ENCODE measurements at regions not wholly inside any gene's neighbourhood (a gene's known extent, or its start where the extent isn't known, plus 50 kb on each side); places are given as distances from the start of the nearest gene placed in this dataset.

DNA sequence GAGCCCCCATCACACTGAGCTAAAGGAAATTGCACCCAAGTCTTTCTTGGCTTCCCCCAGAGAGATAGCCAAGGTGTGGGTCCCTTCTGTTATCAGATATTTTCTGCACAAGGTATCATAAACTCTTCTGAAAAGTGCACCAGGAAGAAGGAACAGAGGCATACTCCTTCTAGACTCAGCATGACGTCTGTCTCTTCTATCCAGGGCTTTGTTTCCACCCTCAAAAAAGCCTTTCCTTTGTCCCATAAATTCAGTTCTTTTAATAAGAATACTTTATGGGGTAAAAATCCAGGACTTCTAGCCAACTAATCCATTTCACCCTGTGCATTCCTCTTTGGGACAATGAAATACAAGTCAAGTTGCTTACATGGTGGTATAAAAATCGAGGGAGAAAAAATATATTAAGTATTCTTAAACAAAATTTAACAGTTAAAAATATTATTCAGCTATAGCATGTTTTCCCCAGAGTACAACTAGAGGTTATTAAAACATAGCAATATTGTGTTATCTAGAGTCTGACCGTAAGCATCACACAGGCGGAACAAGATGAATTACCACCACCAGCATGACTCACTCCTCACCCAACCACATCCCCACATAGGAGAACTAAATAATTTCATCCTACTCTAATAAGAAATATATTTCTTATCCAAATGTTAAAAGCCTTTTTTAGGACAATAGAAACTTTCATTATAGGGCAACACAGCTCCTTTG, 79.9 kb upstream of the GPC6 start:
- no peak for DNase-seq

DNA sequence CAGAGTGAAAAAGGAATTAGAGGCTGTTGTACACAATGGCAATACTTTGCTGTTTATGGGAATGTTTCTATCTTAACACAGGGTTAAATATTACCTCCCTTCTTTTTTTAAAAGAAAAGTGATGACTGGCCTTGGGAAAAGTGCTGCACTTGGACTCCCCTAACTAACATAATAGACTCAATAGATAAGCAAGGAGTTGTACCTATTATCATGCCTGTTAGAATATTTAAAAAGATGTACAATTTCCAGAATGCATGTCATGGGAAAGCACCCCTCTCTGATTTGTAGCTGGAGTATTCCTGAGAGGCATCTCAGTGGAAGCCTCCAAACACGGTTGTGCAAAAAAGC, 79.3 kb upstream of the GPC6 start:
- no peak for DNase-seq

DNA sequence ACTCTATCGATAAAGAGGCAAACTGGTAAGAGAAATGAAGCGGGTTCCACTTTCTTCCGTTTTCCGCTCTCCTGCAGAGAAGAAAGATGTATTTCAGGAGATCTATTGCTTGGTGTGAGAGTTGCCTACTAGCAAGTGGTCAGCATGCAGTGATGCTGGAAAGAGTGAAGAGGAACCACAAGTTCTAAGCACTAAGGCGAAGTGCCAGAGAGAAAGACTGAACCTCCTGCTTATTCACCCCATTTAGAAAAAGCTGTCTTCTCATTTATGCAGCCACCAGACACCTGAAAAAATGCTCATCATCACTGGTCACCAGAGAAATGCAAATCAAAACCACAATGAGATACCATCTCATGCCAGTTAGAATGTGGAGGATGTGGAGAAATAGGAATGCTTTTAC, 78.7 kb upstream of the GPC6 start:
- DNase-seq = no peak

DNA sequence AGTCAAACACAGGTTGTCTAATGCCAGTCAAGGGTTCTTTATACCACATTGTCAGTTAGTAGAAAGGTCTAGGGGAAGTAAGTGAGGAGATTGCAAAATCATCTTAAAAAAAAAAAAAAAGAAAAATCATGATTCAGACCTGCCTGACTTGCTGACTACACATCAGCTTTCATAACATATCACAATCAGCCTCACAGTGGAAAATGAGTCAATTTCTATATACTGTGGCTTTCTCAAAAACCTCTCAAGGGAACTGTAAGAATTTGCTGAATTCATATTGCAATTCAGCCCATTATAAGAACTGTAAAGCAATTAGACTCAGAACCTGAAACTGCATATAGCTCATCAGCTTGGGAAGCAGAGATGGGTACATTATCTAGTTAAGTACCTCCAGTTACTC, 75.3 kb upstream of the GPC6 start:
- DNase-seq = no peak

DNA sequence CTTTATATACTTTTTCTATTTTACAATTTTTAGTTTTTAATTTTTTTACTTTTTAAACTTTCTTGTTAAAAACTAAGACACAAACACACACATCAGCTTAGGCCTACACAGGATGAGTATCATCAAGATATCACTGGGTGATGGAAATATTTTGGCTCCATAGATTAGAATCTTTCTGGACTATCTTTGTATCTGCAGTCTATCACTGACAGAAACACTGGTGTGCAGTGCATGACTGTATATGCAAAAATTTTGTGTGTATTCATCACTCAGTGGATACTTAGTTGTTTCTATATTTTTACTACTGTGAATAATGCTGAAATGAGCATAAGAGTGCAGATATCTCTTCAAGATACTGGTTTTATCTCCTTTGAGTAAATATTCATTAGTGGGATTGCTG, 68.0 kb upstream of the GPC6 start:
- DNase-seq = no peak

DNA sequence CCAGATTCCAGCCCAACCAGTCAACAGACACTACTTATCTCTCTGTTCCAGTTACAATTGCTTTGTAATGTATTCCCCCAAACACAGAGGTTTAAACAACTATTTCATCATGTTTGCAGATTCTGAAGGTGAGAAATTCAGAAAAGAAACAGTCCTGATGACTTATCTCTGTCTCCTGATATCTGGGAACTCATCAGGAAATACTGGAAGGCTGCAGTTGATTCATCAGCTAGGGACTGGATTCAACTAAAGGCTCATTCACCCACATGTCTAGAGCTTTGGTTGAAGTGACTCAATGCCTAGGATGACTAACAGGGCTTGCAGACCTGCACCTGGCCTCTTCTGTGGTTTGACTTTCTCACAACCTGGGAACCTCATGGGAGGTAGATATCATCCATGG, 56.6 kb upstream of the GPC6 start:
- DNase-seq = no peak

DNA sequence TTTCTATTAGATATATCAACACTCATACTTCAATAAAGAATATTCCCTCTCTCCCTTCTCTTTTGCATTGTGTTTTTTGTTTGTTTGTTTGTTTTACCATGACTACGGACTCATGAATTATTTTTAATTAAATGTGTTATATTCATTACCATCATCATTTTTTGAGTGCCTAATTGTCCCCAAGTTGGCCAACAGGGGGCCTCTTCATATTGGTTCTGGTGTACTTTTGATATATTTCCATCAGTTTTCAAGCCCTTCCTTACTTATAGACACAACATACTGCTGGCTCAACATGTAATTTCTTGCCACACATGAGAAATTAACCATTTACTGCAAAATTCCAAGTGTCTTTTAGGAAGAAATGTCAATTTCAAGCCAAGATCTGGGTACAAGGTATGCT, 54.5 kb upstream of the GPC6 start:
- DNase-seq = no peak

DNA sequence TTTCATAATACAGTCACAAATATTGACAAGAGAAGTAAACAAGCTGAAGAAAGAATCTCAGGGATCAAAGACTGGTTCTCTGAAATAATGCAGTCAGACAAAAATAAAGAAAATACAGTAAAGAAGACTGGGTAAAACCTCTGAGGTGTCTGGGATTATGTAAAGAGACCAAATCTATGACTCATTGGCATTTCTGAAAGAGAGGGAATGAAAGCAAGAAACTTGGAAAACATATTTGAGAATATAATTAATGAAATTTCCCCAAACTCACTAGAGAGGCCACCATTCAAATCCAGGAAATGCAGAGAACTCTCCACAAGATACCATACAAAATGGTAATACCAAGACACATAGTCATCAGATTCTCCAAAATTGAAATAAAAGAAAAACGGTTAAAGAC, 53.0 kb upstream of the GPC6 start:
- no peak for DNase-seq

DNA sequence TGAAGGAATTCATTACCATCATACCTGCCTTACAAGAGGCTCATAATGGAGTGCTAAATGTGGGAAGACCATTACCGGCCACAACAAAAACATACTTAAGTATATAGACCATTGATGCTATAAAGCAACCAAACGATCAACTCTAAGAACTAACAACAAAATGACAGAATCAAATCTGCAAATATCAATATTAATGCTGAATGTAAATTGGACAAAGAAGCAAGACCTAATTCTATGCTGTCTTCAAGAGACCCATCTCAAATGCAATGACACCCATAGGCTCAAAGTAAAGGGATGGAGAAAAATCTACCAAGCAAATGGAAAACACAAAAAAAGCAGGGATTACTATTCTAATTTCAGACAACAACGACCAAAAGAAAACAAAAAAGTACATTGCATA, 52.3 kb upstream of the GPC6 start:
- no peak for DNase-seq
